Stimulated activated CD8-positive, alpha-beta memory T cell treated with anti-CD3 and anti-CD28 coated beads, Interleukin-4, amount 100 ng/mL, for 48 hours (primary cell): ENCODE measurements at regions not wholly inside any gene's neighbourhood (a gene's known extent, or its start where the extent isn't known, plus 50 kb on each side); places are given as distances from the start of the nearest gene placed in this dataset.
"Not testable (repeated sequence)": the region's sequence is repeated elsewhere in the genome, so short reads cannot be mapped to it uniquely, and the experiment has no call there.

ENCODE experiments used
- DNase-seq: peaks from one replicate; pipeline ENCODE4 v3.0.0-alpha.2; 2020

- DNase-seq, result no peak
Measured at GRCh38 chr4:12016729-12017128, 588.0 kb upstream of the HS3ST1 start.

GRCh38 chr4:12005471-12005870 is 576.8 kb upstream of the HS3ST1 start:
- no peak for DNase-seq

- not testable (repeated sequence) for DNase-seq
Measured at GRCh38 chr4:11996581-11996980, 567.9 kb upstream of the HS3ST1 start.

GRCh38 chr4:11976726-11977263 is 548.1 kb upstream of the HS3ST1 start:
- no peak for DNase-seq

GRCh38 chr4:11973270-11973669 is 544.6 kb upstream of the HS3ST1 start:
- DNase-seq, result no peak

- DNase-seq, result no peak
Measured at GRCh38 chr4:11970754-11971153, 542.1 kb upstream of the HS3ST1 start.

- no peak for DNase-seq
Measured at GRCh38 chr4:11966782-11967181, 538.1 kb upstream of the HS3ST1 start.

- DNase-seq, result no peak
Measured at GRCh38 chr4:11954093-11954492, 525.4 kb upstream of the HS3ST1 start.

- no peak for DNase-seq
Measured at GRCh38 chr4:11949355-11949754, 520.7 kb upstream of the HS3ST1 start.

GRCh38 chr4:11947629-11948028 is 518.9 kb upstream of the HS3ST1 start:
- DNase-seq, result not testable (repeated sequence)

GRCh38 chr4:11937941-11938340 is 509.2 kb upstream of the HS3ST1 start:
- DNase-seq, result no peak

- DNase-seq, result no peak
Measured at GRCh38 chr4:11931266-11931820, 502.6 kb upstream of the HS3ST1 start.

GRCh38 chr4:11929080-11929479 is 500.4 kb upstream of the HS3ST1 start:
- no peak for DNase-seq

GRCh38 chr4:11919316-11919715 is 490.6 kb upstream of the HS3ST1 start:
- DNase-seq, result no peak

- no peak for DNase-seq
Measured at GRCh38 chr4:11914406-11914805, 485.7 kb upstream of the HS3ST1 start.

GRCh38 chr4:11912886-11913285 is 484.2 kb upstream of the HS3ST1 start:
- DNase-seq, result no peak

GRCh38 chr4:11910812-11911211 is 482.1 kb upstream of the HS3ST1 start:
- no peak for DNase-seq

- no peak for DNase-seq
Measured at GRCh38 chr4:11908712-11909111, 480.0 kb upstream of the HS3ST1 start.

- DNase-seq, result no peak
Measured at GRCh38 chr4:11908205-11908604, 479.5 kb upstream of the HS3ST1 start.

GRCh38 chr4:11904846-11905739 is 476.4 kb upstream of the HS3ST1 start:
- DNase-seq, result no peak

GRCh38 chr4:11904117-11904535 is 475.4 kb upstream of the HS3ST1 start:
- DNase-seq, result no peak

- DNase-seq, result no peak
Measured at GRCh38 chr4:11901089-11901488, 472.4 kb upstream of the HS3ST1 start.

GRCh38 chr4:11900359-11900758 is 471.7 kb upstream of the HS3ST1 start:
- no peak for DNase-seq

GRCh38 chr4:11898796-11899195 is 470.1 kb upstream of the HS3ST1 start:
- DNase-seq, result no peak
